GM12878 (cell line): ENCODE measurements at regions not wholly inside any gene's neighbourhood (a gene's known extent, or its start where the extent isn't known, plus 50 kb on each side); places are given as distances from the start of the nearest gene placed in this dataset.

Experiments
- CREM ChIP-seq: IDR thresholded peaks from 2 replicates; pipeline ENCODE4 v1.6.1; 2014; ENCODE audit warnings: antibody characterized with exemption, low read depth
- EZH2 ChIP-seq: IDR thresholded peaks from 2 replicates; pipeline ENCODE4 v1.6.1; 2012; ENCODE audit warnings: low read depth, mild to moderate bottlenecking, control low read depth, inconsistent platforms, low read length, borderline replicate concordance; ENCODE audit not compliant: control insufficient read depth
- POLR2AphosphoS5 ChIP-seq: IDR thresholded peaks from 2 replicates; pipeline ENCODE4 v1.6.1; 2011; ENCODE audit warnings: mild to moderate bottlenecking, low read length, inconsistent platforms
- RAD21 ChIP-seq: IDR thresholded peaks from 2 replicates; pipeline ENCODE4 v1.6.1; 2011; ENCODE audit warnings: mild to moderate bottlenecking, low read depth, low read length, moderate library complexity; ENCODE audit not compliant: insufficient read depth
- RBBP5 ChIP-seq: fragments of 200-600 bp; sonication (generic); conservative IDR thresholded peaks from 2 replicates; pipeline ENCODE4 v1.6.1; 2016
- RELA ChIP-seq: fragments of 450-650 bp; IDR thresholded peaks from 2 replicates; pipeline ENCODE4 v1.8.0; 2014; ENCODE audit warnings: borderline replicate concordance; ENCODE audit not compliant: partially characterized antibody
- SMARCA5 ChIP-seq: fragments of 450-650 bp; IDR thresholded peaks from 2 replicates; pipeline ENCODE4 v1.6.1; 2017; ENCODE audit warnings: mild to moderate bottlenecking
- TARDBP ChIP-seq: IDR thresholded peaks from 2 replicates; pipeline ENCODE4 v1.6.1; 2016; ENCODE audit warnings: borderline replicate concordance
- TF ChIP-seq, protein P1 (sequence below): fragments of 450-650 bp; IDR thresholded peaks from 2 replicates; pipeline ENCODE4 v1.6.1; 2016; ENCODE audit warnings: mild to moderate bottlenecking, moderate library complexity, borderline replicate concordance
- TF ChIP-seq, protein P2 (sequence below): IDR thresholded peaks from 2 replicates; pipeline ENCODE4 v1.6.1; 2012; ENCODE audit warnings: mild to moderate bottlenecking, low read depth, low read length
- TF ChIP-seq, protein P3 (sequence below), 3 experiments: IDR thresholded peaks in 2 of 3; conservative IDR thresholded peaks in 1 of 3; 2 replicates each; pipeline ENCODE4 v1.5.1; 2011; ENCODE audit warnings: low read depth in 3 of 3, low read length in 3 of 3, mild to moderate bottlenecking in 3 of 3, control low read depth in 2 of 3, moderate library complexity in 2 of 3, inconsistent platforms in 1 of 3, mixed read lengths in 1 of 3; ENCODE audit not compliant: control insufficient read depth in 2 of 3, insufficient read depth in 1 of 3; ENCODE audit errors: extremely low read depth in 1 of 3
- TF ChIP-seq, protein P4 (sequence below): IDR thresholded peaks from 2 replicates; pipeline ENCODE4 v1.6.1; 2012; ENCODE audit warnings: low read depth, low read length, improper control_type of control experiment

DNA sequence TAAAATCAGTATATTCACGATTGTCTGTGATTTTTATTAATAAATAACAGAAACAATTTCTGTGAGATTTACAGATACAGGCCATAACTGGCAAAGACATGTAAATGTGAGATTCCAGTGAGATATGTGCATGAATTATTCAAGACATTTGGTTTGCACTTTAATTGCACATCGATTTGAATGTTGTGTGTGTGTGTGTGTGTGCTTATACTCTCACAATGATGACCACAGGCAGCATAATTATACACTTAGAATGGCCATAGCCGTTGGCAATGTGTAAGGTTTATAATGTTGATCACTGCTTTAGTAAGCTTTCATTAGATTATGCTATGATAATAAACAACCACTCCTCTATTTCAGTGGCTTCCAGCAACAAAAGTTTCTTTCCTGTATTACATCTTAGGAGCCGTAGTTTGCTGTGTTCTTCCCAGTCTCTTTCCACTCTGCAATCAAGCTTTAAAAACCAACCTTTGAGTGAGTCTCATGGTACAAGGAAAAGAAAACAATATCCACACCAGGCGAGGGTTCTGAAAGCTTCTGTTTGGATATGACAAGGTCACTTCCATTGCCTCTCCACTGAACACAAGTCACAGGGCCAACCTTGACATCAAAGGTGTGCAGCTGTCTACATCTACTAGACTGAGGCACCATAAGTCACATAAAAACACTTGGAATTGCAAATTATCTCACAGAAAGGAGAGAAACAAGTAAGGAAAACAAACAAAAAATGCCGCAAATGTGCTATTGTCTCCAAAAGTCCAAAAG, 897.7 kb downstream of the RAB28 start:
- TF ChIP-seq, protein P1, sequence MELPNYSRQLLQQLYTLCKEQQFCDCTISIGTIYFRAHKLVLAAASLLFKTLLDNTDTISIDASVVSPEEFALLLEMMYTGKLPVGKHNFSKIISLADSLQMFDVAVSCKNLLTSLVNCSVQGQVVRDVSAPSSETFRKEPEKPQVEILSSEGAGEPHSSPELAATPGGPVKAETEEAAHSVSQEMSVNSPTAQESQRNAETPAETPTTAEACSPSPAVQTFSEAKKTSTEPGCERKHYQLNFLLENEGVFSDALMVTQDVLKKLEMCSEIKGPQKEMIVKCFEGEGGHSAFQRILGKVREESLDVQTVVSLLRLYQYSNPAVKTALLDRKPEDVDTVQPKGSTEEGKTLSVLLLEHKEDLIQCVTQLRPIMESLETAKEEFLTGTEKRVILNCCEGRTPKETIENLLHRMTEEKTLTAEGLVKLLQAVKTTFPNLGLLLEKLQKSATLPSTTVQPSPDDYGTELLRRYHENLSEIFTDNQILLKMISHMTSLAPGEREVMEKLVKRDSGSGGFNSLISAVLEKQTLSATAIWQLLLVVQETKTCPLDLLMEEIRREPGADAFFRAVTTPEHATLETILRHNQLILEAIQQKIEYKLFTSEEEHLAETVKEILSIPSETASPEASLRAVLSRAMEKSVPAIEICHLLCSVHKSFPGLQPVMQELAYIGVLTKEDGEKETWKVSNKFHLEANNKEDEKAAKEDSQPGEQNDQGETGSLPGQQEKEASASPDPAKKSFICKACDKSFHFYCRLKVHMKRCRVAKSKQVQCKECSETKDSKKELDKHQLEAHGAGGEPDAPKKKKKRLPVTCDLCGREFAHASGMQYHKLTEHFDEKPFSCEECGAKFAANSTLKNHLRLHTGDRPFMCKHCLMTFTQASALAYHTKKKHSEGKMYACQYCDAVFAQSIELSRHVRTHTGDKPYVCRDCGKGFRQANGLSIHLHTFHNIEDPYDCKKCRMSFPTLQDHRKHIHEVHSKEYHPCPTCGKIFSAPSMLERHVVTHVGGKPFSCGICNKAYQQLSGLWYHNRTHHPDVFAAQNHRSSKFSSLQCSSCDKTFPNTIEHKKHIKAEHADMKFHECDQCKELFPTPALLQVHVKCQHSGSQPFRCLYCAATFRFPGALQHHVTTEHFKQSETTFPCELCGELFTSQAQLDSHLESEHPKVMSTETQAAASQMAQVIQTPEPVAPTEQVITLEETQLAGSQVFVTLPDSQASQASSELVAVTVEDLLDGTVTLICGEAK, result no peak
- TF ChIP-seq POLR2AphosphoS5 (no peak), RELA (no peak), RAD21 (no peak), SMARCA5 (no peak), CREM (no peak), EZH2 (no peak), RBBP5 (no peak), TARDBP (no peak)
- TF ChIP-seq, protein P2, sequence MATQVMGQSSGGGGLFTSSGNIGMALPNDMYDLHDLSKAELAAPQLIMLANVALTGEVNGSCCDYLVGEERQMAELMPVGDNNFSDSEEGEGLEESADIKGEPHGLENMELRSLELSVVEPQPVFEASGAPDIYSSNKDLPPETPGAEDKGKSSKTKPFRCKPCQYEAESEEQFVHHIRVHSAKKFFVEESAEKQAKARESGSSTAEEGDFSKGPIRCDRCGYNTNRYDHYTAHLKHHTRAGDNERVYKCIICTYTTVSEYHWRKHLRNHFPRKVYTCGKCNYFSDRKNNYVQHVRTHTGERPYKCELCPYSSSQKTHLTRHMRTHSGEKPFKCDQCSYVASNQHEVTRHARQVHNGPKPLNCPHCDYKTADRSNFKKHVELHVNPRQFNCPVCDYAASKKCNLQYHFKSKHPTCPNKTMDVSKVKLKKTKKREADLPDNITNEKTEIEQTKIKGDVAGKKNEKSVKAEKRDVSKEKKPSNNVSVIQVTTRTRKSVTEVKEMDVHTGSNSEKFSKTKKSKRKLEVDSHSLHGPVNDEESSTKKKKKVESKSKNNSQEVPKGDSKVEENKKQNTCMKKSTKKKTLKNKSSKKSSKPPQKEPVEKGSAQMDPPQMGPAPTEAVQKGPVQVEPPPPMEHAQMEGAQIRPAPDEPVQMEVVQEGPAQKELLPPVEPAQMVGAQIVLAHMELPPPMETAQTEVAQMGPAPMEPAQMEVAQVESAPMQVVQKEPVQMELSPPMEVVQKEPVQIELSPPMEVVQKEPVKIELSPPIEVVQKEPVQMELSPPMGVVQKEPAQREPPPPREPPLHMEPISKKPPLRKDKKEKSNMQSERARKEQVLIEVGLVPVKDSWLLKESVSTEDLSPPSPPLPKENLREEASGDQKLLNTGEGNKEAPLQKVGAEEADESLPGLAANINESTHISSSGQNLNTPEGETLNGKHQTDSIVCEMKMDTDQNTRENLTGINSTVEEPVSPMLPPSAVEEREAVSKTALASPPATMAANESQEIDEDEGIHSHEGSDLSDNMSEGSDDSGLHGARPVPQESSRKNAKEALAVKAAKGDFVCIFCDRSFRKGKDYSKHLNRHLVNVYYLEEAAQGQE, result no peak
- TF ChIP-seq, protein P3, sequence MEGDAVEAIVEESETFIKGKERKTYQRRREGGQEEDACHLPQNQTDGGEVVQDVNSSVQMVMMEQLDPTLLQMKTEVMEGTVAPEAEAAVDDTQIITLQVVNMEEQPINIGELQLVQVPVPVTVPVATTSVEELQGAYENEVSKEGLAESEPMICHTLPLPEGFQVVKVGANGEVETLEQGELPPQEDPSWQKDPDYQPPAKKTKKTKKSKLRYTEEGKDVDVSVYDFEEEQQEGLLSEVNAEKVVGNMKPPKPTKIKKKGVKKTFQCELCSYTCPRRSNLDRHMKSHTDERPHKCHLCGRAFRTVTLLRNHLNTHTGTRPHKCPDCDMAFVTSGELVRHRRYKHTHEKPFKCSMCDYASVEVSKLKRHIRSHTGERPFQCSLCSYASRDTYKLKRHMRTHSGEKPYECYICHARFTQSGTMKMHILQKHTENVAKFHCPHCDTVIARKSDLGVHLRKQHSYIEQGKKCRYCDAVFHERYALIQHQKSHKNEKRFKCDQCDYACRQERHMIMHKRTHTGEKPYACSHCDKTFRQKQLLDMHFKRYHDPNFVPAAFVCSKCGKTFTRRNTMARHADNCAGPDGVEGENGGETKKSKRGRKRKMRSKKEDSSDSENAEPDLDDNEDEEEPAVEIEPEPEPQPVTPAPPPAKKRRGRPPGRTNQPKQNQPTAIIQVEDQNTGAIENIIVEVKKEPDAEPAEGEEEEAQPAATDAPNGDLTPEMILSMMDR (IDR thresholded peaks at IDR 0.05 in 2 of 3, conservative IDR thresholded peaks at IDR 0.05 in 1 of 3; ENCODE audit: control insufficient read depth in 2 of 3, extremely low read depth in 1 of 3, insufficient read depth in 1 of 3, low read depth in 3 of 3, low read length in 3 of 3), result no peak
- TF ChIP-seq, protein P4, sequence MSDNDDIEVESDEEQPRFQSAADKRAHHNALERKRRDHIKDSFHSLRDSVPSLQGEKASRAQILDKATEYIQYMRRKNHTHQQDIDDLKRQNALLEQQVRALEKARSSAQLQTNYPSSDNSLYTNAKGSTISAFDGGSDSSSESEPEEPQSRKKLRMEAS, result no peak
